ENCODE measurements at regions not wholly inside any gene's neighbourhood (a gene's known extent, or its start where the extent isn't known, plus 50 kb on each side); places are given as distances from the start of the nearest gene placed in this dataset.

DNA sequence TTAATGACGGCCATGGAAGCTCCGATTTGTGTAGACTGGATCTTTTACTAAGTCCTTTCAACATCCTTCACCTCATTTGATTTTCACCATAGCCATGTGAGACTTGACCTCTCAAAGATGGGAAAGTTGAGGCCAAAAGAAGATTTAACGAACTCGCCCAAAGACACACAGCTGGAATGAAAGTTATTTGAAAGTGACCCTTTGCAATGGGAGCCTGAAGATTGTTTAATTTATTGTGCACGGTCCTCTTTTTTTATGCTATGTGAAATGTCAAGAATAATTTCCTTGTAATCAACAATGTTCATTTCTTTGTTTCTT lies 58.0 kb upstream of the COPS8 start:
- DNase-seq = no peak
- ChIA-PET POLR2A (interaction anchor here (0.7 kb wide), 1 partner anchor 563 kb away, joined by 3 read pairs; no protein-coding TSS in a partner anchor), CTCF (interaction anchor here (0.9 to 4.3 kb wide), 9 partner anchors 12 to 684 kb away, joined by 3 to 28 read pairs (median 3); partner anchors contain the start of gene ACKR3)
- Histone ChIP-seq H3K27ac (ENCODE audit: insufficient read depth in 1 of 2, low read depth in 1 of 2, low read length in 2 of 2, poor library complexity in 1 of 2, severe bottlenecking in 2 of 2) (no peak overlapping the region), H3K36me3 (ENCODE audit: control insufficient read depth in 4 of 4, insufficient read depth in 4 of 4, low read length in 3 of 4) (no peaks in the 10 kb centered on the region), H3K27me3 (replicated peaks in 2 of 5; ENCODE audit: control insufficient read depth in 4 of 5, insufficient read depth in 5 of 5, low read length in 4 of 5) (peaks cover 0 to 1% (median 0%) of the 10 kb centered on the region in 5 experiments), H3K4me1 (ENCODE audit: control extremely low read depth in 1 of 4, control insufficient read depth in 4 of 4, insufficient read depth in 4 of 4, low read length in 3 of 4) (no peaks in the 10 kb centered on the region), H3K9me3 (ENCODE audit: control extremely low read depth in 1 of 5, control insufficient read depth in 4 of 5, insufficient read depth in 2 of 5, low read depth in 1 of 5, low read length in 4 of 5) (no peaks in the 10 kb centered on the region), H3K4me3 (ENCODE audit: control insufficient read depth in 1 of 7, extremely low read depth in 1 of 7, insufficient read depth in 4 of 7, low read depth in 2 of 7, low read length in 6 of 7) (no peak overlapping the region)
- WGBS (ENCODE audit: insufficient coverage) = 65% methylated on average over 4 of the region's 5 CpGs

DNA sequence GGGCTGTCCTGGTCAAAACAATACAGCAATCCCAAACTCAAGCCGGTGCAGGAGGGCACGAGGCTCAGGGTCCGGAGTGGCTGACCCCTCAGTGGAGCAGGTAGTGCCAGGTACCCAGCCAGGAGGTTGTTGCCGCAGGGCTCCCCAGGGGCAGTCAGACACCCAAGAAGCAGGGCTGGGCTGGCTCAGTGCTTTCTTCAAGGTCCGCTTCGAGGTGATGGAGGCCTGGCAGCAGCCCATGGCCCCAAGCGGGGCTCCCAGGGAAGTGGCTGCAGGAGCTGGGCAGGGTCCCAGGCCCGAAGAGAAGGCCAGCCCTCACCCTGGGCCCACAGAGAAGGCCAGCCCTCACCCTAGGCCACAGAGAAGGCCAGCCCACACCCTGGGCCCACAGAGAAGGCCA lies 55.3 kb upstream of the COPS8 start:
- H3K36me3 ChIP-seq (ENCODE audit: control insufficient read depth in 4 of 4, insufficient read depth in 4 of 4, low read length in 3 of 4) = no peaks in the 10 kb centered on the region
- no peak overlapping the region for H3K27ac ChIP-seq (ENCODE audit: insufficient read depth in 1 of 2, low read depth in 1 of 2, low read length in 2 of 2, poor library complexity in 1 of 2, severe bottlenecking in 2 of 2)
- no peak overlapping the region for H3K4me3 ChIP-seq (ENCODE audit: control insufficient read depth in 1 of 7, extremely low read depth in 1 of 7, insufficient read depth in 4 of 7, low read depth in 2 of 7, low read length in 6 of 7)
- no peaks in the 10 kb centered on the region for H3K9me3 ChIP-seq (ENCODE audit: control extremely low read depth in 1 of 5, control insufficient read depth in 4 of 5, insufficient read depth in 2 of 5, low read depth in 1 of 5, low read length in 4 of 5)
- DNase-seq = no peak
- POLR2A ChIA-PET = no interaction called here
- H3K27me3 ChIP-seq (replicated peaks in 2 of 5; ENCODE audit: control insufficient read depth in 4 of 5, insufficient read depth in 5 of 5, low read length in 4 of 5) = peaks cover 0 to 3% (median 1%) of the 10 kb centered on the region in 5 experiments
- no peaks in the 10 kb centered on the region for H3K4me1 ChIP-seq (ENCODE audit: control extremely low read depth in 1 of 4, control insufficient read depth in 4 of 4, insufficient read depth in 4 of 4, low read length in 3 of 4)
- WGBS (ENCODE audit: insufficient coverage) = 98% methylated on average over 7 of the region's 8 CpGs
- CTCF ChIA-PET = no interaction called here

DNA sequence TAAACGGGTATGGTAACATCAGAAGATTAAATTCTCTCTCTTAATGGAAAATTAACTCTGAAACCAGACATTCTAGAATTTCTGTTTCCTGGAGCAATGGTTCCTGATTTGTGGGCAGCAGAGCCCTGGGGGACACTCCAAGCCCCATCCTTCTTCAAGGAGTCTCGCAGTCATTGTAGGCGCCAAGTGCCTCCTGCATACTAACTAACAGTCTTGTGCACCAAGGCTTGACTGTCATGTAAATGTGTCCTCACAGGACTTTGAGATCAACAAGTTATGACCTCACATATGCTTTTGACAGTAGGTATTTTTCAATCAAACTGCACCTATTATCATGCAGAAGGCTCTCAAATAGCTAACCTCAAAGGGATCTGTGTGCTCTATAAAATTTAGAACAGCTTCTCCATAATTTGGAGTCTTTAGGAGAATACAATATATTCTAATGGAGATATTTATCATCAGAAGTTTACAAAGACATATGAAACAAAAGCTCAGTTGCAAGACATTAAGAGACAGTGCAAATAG lies 52.1 kb upstream of the COPS8 start:
- Histone ChIP-seq H3K27me3 (replicated peaks in 2 of 5; ENCODE audit: control insufficient read depth in 4 of 5, insufficient read depth in 5 of 5, low read length in 4 of 5) (peaks cover 0 to 3% (median 0%) of the 10 kb centered on the region in 5 experiments), H3K9me3 (ENCODE audit: control extremely low read depth in 1 of 5, control insufficient read depth in 4 of 5, insufficient read depth in 2 of 5, low read depth in 1 of 5, low read length in 4 of 5) (no peaks in the 10 kb centered on the region), H3K4me1 (ENCODE audit: control extremely low read depth in 1 of 4, control insufficient read depth in 4 of 4, insufficient read depth in 4 of 4, low read length in 3 of 4) (no peaks in the 10 kb centered on the region), H3K36me3 (ENCODE audit: control insufficient read depth in 4 of 4, insufficient read depth in 4 of 4, low read length in 3 of 4) (no peaks in the 10 kb centered on the region), H3K27ac (ENCODE audit: insufficient read depth in 1 of 2, low read depth in 1 of 2, low read length in 2 of 2, poor library complexity in 1 of 2, severe bottlenecking in 2 of 2) (no peak overlapping the region), H3K4me3 (ENCODE audit: control insufficient read depth in 1 of 7, extremely low read depth in 1 of 7, insufficient read depth in 4 of 7, low read depth in 2 of 7, low read length in 6 of 7) (no peak overlapping the region)
- 100% methylated on average over 2 of the region's 3 CpGs for WGBS (ENCODE audit: insufficient coverage)
- ChIA-PET CTCF (interaction anchor here (1.0 kb wide), 1 partner anchor 681 kb away, joined by 4 read pairs; no protein-coding TSS in a partner anchor), POLR2A (interaction anchor here (0.6 kb wide), 1 partner anchor 526 kb away, joined by 3 read pairs; a partner anchor contains a TSS)
- no peak for DNase-seq

DNA sequence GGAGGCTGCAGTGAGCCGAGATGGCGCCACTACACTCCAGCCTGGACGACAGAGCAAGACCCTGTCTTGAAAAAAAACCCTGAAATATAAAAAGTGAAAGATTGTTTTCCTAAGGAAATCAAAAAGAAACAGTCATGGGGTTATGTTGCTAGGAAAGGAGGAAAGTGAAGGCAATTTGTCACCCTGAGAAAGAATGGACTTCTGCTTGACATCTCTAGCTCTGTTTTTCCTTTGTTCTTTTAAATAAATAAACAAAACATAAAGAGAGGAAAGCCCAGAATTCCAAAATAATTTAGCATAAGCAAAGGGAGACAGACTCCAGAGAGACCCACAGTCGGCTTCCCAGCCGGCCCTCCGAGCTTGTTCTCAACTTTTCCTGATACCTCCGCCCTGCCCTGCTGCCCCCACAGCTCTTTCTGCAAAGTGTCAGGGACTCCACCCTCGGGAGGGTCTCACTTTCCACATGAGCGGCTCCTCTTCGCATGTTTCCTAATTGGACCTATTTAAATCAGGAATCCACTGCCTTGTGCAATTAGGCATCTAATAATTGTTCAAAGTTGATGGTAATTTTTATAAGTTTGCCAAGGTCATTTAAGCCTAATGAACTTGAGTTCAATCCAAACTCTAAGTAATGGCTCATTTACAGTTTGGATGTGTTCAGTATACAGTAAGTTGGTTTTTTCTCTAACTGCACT lies 49.8 kb upstream of the COPS8 start:
- peaks cover 0 to 3% (median 0%) of the 10 kb centered on the region in 5 experiments for H3K27me3 ChIP-seq (replicated peaks in 2 of 5; ENCODE audit: control insufficient read depth in 4 of 5, insufficient read depth in 5 of 5, low read length in 4 of 5)
- ChIA-PET CTCF (interaction anchor here (0.9 kb wide), 1 partner anchor 26 kb away, joined by 3 read pairs; no protein-coding TSS in a partner anchor), POLR2A (no interaction called here)
- no peak overlapping the region for H3K4me3 ChIP-seq (ENCODE audit: control insufficient read depth in 1 of 7, extremely low read depth in 1 of 7, insufficient read depth in 4 of 7, low read depth in 2 of 7, low read length in 6 of 7)
- H3K27ac ChIP-seq (ENCODE audit: insufficient read depth in 1 of 2, low read depth in 1 of 2, low read length in 2 of 2, poor library complexity in 1 of 2, severe bottlenecking in 2 of 2) = no peak overlapping the region
- no peaks in the 10 kb centered on the region for H3K4me1 ChIP-seq (ENCODE audit: control extremely low read depth in 1 of 4, control insufficient read depth in 4 of 4, insufficient read depth in 4 of 4, low read length in 3 of 4)
- no peaks in the 10 kb centered on the region for H3K9me3 ChIP-seq (ENCODE audit: control extremely low read depth in 1 of 5, control insufficient read depth in 4 of 5, insufficient read depth in 2 of 5, low read depth in 1 of 5, low read length in 4 of 5)
- WGBS (ENCODE audit: insufficient coverage) = 98% methylated on average over 8 of the region's 10 CpGs
- DNase-seq = no peak
- no peaks in the 10 kb centered on the region for H3K36me3 ChIP-seq (ENCODE audit: control insufficient read depth in 4 of 4, insufficient read depth in 4 of 4, low read length in 3 of 4)
